ENCODE measurements at regions not wholly inside any gene's neighbourhood (a gene's known extent, or its start where the extent isn't known, plus 50 kb on each side); places are given as distances from the start of the nearest gene placed in this dataset.

DNA sequence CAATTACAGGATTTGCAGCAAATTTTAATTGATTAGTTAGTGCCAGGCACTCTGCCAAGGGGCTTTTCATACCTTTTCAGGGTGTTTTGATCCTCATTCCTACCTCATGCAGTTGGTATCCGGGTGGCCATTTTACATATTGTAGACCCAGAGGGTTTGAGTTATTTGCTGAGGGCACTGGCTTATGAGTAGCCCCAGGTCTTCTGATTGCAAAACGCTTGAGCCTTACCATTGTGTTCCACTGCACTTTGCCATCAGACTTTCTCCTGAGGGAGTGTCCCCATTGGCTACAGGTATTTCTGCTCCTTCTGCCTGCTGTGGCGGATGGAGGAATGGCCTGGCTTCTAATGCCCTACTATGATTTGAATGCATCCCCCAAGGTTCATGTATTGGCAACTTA is 257.8 kb upstream of the CRY1 start (continued):
- TF ChIP-seq, protein P1, sequence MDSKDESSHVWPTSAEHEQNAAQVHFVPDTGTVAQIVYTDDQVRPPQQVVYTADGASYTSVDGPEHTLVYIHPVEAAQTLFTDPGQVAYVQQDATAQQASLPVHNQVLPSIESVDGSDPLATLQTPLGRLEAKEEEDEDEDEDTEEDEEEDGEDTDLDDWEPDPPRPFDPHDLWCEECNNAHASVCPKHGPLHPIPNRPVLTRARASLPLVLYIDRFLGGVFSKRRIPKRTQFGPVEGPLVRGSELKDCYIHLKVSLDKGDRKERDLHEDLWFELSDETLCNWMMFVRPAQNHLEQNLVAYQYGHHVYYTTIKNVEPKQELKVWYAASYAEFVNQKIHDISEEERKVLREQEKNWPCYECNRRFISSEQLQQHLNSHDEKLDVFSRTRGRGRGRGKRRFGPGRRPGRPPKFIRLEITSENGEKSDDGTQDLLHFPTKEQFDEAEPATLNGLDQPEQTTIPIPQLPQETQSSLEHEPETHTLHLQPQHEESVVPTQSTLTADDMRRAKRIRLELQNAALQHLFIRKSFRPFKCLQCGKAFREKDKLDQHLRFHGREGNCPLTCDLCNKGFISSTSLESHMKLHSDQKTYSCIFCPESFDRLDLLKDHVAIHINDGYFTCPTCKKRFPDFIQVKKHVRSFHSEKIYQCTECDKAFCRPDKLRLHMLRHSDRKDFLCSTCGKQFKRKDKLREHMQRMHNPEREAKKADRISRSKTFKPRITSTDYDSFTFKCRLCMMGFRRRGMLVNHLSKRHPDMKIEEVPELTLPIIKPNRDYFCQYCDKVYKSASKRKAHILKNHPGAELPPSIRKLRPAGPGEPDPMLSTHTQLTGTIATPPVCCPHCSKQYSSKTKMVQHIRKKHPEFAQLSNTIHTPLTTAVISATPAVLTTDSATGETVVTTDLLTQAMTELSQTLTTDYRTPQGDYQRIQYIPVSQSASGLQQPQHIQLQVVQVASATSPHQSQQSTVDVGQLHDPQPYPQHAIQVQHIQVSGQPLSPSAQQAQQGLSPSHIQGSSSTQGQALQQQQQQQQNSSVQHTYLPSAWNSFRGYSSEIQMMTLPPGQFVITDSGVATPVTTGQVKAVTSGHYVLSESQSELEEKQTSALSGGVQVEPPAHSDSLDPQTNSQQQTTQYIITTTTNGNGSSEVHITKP (tag by site-specific recombination; IDR thresholded peaks at IDR 0.05): no peak
- TF ChIP-seq ZNF585B (tag by site-specific recombination; IDR thresholded peaks at IDR 0.05) (no peak), ZNF426 (tag by site-specific recombination; IDR thresholded peaks at IDR 0.05) (no peak), ZNF600 (tag by site-specific recombination; IDR thresholded peaks at IDR 0.05) (no peak), GLIS1 (tag by site-specific recombination; IDR thresholded peaks at IDR 0.05) (no peak)
- TF ChIP-seq, protein P2, sequence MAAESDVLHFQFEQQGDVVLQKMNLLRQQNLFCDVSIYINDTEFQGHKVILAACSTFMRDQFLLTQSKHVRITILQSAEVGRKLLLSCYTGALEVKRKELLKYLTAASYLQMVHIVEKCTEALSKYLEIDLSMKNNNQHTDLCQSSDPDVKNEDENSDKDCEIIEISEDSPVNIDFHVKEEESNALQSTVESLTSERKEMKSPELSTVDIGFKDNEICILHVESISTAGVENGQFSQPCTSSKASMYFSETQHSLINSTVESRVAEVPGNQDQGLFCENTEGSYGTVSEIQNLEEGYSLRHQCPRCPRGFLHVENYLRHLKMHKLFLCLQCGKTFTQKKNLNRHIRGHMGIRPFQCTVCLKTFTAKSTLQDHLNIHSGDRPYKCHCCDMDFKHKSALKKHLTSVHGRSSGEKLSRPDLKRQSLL (tag by site-specific recombination; IDR thresholded peaks at IDR 0.05): no peak
- TF ChIP-seq, protein P3, sequence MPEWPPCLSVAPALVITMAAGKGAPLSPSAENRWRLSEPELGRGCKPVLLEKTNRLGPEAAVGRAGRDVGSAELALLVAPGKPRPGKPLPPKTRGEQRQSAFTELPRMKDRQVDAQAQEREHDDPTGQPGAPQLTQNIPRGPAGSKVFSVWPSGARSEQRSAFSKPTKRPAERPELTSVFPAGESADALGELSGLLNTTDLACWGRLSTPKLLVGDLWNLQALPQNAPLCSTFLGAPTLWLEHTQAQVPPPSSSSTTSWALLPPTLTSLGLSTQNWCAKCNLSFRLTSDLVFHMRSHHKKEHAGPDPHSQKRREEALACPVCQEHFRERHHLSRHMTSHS (tag by site-specific recombination; IDR thresholded peaks at IDR 0.05): no peak
- TF ChIP-seq, protein P4, sequence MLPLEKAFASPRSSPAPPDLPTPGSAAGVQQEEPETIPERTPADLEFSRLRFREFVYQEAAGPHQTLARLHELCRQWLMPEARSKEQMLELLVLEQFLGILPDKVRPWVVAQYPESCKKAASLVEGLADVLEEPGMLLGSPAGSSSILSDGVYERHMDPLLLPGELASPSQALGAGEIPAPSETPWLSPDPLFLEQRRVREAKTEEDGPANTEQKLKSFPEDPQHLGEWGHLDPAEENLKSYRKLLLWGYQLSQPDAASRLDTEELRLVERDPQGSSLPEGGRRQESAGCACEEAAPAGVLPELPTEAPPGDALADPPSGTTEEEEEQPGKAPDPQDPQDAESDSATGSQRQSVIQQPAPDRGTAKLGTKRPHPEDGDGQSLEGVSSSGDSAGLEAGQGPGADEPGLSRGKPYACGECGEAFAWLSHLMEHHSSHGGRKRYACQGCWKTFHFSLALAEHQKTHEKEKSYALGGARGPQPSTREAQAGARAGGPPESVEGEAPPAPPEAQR (tag by site-specific recombination; IDR thresholded peaks at IDR 0.05): no peak

DNA sequence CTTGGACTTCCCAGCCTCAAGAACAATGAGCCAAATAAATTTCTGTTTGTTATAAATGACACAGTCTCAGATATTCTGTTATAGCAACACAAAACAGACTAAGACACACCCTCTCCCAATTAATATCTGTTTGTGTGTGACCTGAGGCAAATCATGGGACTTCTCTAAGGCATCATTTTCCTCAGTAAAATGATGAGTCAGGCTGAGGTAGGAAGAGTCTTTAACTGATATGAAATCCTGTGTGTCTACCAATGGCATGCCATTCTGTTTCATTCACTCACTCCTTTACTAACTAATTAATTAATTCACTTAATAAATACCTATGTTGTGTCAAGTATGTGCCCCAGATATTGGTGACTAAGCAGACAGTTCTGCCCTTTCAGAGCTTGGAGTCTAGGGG is 258.4 kb upstream of the CRY1 start:
- TF ChIP-seq, protein P5, sequence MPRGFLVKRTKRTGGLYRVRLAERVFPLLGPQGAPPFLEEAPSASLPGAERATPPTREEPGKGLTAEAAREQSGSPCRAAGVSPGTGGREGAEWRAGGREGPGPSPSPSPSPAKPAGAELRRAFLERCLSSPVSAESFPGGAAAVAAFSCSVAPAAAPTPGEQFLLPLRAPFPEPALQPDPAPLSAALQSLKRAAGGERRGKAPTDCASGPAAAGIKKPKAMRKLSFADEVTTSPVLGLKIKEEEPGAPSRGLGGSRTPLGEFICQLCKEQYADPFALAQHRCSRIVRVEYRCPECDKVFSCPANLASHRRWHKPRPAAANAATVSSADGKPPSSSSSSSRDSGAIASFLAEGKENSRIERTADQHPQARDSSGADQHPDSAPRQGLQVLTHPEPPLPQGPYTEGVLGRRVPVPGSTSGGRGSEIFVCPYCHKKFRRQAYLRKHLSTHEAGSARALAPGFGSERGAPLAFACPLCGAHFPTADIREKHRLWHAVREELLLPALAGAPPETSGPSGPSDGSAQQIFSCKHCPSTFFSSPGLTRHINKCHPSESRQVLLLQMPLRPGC (tag by site-specific recombination; IDR thresholded peaks at IDR 0.05): no peak
- TF ChIP-seq ZNF830 (tag by site-specific recombination; IDR thresholded peaks at IDR 0.05; ENCODE audit: low read depth) (no peak), ZNF239 (tag by site-specific recombination; IDR thresholded peaks at IDR 0.05) (no peak), ZNF24 (tag by site-specific recombination; IDR thresholded peaks at IDR 0.05) (no peak), SCRT1 (tag by site-specific recombination; IDR thresholded peaks at IDR 0.05; ENCODE audit: borderline replicate concordance) (no peak), ZNF354C (tag by site-specific recombination; IDR thresholded peaks at IDR 0.05; ENCODE audit: borderline replicate concordance, low read depth) (no peak), ZNF366 (tag by site-specific recombination; conservative IDR thresholded peaks at IDR 0.05) (no peak), SCRT2 (tag by site-specific recombination; IDR thresholded peaks at IDR 0.05) (no peak), ZNF555 (tag by site-specific recombination; conservative IDR thresholded peaks at IDR 0.05) (no peak), GLIS2 (tag by site-specific recombination; IDR thresholded peaks at IDR 0.05) (no peak), ZNF514 (tag by site-specific recombination; IDR thresholded peaks at IDR 0.05) (no peak)
- TF ChIP-seq, protein P6, sequence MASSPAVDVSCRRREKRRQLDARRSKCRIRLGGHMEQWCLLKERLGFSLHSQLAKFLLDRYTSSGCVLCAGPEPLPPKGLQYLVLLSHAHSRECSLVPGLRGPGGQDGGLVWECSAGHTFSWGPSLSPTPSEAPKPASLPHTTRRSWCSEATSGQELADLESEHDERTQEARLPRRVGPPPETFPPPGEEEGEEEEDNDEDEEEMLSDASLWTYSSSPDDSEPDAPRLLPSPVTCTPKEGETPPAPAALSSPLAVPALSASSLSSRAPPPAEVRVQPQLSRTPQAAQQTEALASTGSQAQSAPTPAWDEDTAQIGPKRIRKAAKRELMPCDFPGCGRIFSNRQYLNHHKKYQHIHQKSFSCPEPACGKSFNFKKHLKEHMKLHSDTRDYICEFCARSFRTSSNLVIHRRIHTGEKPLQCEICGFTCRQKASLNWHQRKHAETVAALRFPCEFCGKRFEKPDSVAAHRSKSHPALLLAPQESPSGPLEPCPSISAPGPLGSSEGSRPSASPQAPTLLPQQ (tag by site-specific recombination; IDR thresholded peaks at IDR 0.05): no peak
- TF ChIP-seq, protein P7, sequence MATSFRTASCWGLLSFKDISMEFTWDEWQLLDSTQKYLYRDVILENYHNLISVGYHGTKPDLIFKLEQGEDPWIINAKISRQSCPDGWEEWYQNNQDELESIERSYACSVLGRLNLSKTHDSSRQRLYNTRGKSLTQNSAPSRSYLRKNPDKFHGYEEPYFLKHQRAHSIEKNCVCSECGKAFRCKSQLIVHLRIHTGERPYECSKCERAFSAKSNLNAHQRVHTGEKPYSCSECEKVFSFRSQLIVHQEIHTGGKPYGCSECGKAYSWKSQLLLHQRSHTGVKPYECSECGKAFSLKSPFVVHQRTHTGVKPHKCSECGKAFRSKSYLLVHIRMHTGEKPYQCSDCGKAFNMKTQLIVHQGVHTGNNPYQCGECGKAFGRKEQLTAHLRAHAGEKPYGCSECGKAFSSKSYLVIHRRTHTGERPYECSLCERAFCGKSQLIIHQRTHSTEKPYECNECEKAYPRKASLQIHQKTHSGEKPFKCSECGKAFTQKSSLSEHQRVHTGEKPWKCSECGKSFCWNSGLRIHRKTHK (tag by site-specific recombination; IDR thresholded peaks at IDR 0.05): no peak
- TF ChIP-seq, protein P2 (tag by site-specific recombination; IDR thresholded peaks at IDR 0.05): no peak
- Histone ChIP-seq H3K9me3 (ENCODE audit: control insufficient read depth, insufficient read depth, low read depth, low read length) (no peaks in the 10 kb centered on the region), H3K4me3 (ENCODE audit: low read depth, low read length) (no peak overlapping the region), H3K4me1 (ENCODE audit: control insufficient read depth, insufficient read depth, low read length) (0 out of 2 replicates have a peak, but pooled peaks cover 3% of the 10 kb centered on the region), H3K27ac (ENCODE audit: extremely low read depth, low read depth, low read length) (no peak overlapping the region), H3K36me3 (ENCODE audit: control insufficient read depth in 2 of 2, insufficient read depth in 1 of 2, low read length in 2 of 2) (no peaks in the 10 kb centered on the region)
- CTCF ChIA-PET: no interaction called here
- POLR2A ChIA-PET: no interaction called here
